SK-N-SH treated with all-trans-retinoic acid at 6 μM for 48 hours (cell line): ENCODE measurements at regions not wholly inside any gene's neighbourhood (a gene's known extent, or its start where the extent isn't known, plus 50 kb on each side); places are given as distances from the start of the nearest gene placed in this dataset.

Experiments
- ATAC-seq: fragments of 200-7000 bp; cut with Tn5 transposase; 3 replicates; pipeline ENCODE4 v1.9.1; 2020; ENCODE audit warnings: mild to moderate bottlenecking, moderate library complexity
- ARNTL ChIP-seq: fragments of 450-650 bp; formaldehyde crosslinking; IDR thresholded peaks from 2 replicates; pipeline ENCODE4 v1.5.0; 2020; ENCODE audit warnings: low read depth, mild to moderate bottlenecking, moderate library complexity, borderline replicate concordance
- BACH2 ChIP-seq: fragments of 250-450 bp; sonication (Bioruptor Pico); IDR thresholded peaks from 2 replicates; pipeline ENCODE4 v1.9.0; 2021; ENCODE audit warnings: mild to moderate bottlenecking, borderline replicate concordance
- CSDC2 ChIP-seq: fragments of 250-450 bp; sonication (Bioruptor Pico); IDR thresholded peaks from 2 replicates; pipeline ENCODE4 v1.5.0; 2020; ENCODE audit warnings: mild to moderate bottlenecking, moderate library complexity
- GLIS3 ChIP-seq: fragments of 250-450 bp; sonication (Bioruptor Pico); IDR thresholded peaks from 2 replicates; pipeline ENCODE4 v1.5.0; 2020; ENCODE audit warnings: mild to moderate bottlenecking, moderate library complexity
- OSR1 ChIP-seq: fragments of 250-450 bp; sonication (Bioruptor Pico); IDR thresholded peaks from 2 replicates; pipeline ENCODE4 v1.8.0; 2022; ENCODE audit warnings: moderate library complexity, mild to moderate bottlenecking, inconsistent platforms
- PPARA ChIP-seq: fragments of 250-450 bp; sonication (Bioruptor Pico); IDR thresholded peaks from 2 replicates; pipeline ENCODE4 v1.5.0; 2020; ENCODE audit warnings: mild to moderate bottlenecking, borderline replicate concordance
- RARB ChIP-seq: fragments of 250-450 bp; sonication (Bioruptor Pico); IDR thresholded peaks from 2 replicates; pipeline ENCODE4 v1.8.0; 2021; ENCODE audit warnings: mild to moderate bottlenecking, moderate library complexity
- SNAI2 ChIP-seq: fragments of 250-450 bp; sonication (Bioruptor Pico); IDR thresholded peaks from 2 replicates; pipeline ENCODE4 v1.5.0; 2020; ENCODE audit warnings: mild to moderate bottlenecking, moderate library complexity
- TCF4 ChIP-seq: fragments of 250-450 bp; sonication (Bioruptor Pico); IDR thresholded peaks from 2 replicates; pipeline ENCODE4 v1.8.0; 2021; ENCODE audit warnings: mild to moderate bottlenecking, moderate library complexity, borderline replicate concordance
- TOX ChIP-seq: fragments of 250-450 bp; sonication (Bioruptor Pico); IDR thresholded peaks from 2 replicates; pipeline ENCODE4 v1.8.0; 2021; ENCODE audit warnings: mild to moderate bottlenecking, moderate library complexity, borderline replicate concordance
- ZC3H10 ChIP-seq: fragments of 250-450 bp; sonication (Bioruptor Pico); IDR thresholded peaks from 2 replicates; pipeline ENCODE4 v1.5.1; 2021; ENCODE audit warnings: mild to moderate bottlenecking, moderate library complexity
- ZFP30 ChIP-seq: fragments of 450-650 bp; formaldehyde crosslinking; IDR thresholded peaks from 2 replicates; pipeline ENCODE4 v1.5.0; 2022; ENCODE audit warnings: mild to moderate bottlenecking, moderate library complexity
- ZNF565 ChIP-seq: fragments of 450-650 bp; formaldehyde crosslinking; conservative IDR thresholded peaks from 2 replicates; pipeline ENCODE4 v1.5.0; 2020; ENCODE audit warnings: low read depth, mild to moderate bottlenecking, moderate library complexity
- ZNF70 ChIP-seq: fragments of 450-650 bp; formaldehyde crosslinking; IDR thresholded peaks from 2 replicates; pipeline ENCODE4 v1.5.0; 2020; ENCODE audit warnings: mild to moderate bottlenecking, moderate library complexity
- TF ChIP-seq, protein P1 (sequence below): fragments of 250-450 bp; sonication (Bioruptor Pico); IDR thresholded peaks from 2 replicates; pipeline ENCODE4 v1.5.0; 2020; ENCODE audit warnings: mild to moderate bottlenecking, moderate library complexity
- TF ChIP-seq, protein P2 (sequence below): fragments of 250-450 bp; sonication (Bioruptor Pico); IDR thresholded peaks from 2 replicates; pipeline ENCODE4 v1.5.1; 2020; ENCODE audit warnings: low read depth, mild to moderate bottlenecking, moderate library complexity
- TF ChIP-seq, protein P3 (sequence below): fragments of 250-450 bp; sonication (Bioruptor Pico); IDR thresholded peaks from 2 replicates; pipeline ENCODE4 v1.8.0; 2020; ENCODE audit warnings: mild to moderate bottlenecking, moderate library complexity, borderline replicate concordance
- TF ChIP-seq, protein P4 (sequence below): fragments of 250-450 bp; sonication (Bioruptor Pico); IDR thresholded peaks from 2 replicates; pipeline ENCODE4 v1.5.1; 2021; ENCODE audit warnings: mild to moderate bottlenecking, moderate library complexity

- TF ChIP-seq BACH2 (CRISPR knock-in tag) (no peak), PPARA (CRISPR knock-in tag) (no peak)
- TF ChIP-seq, protein P1, sequence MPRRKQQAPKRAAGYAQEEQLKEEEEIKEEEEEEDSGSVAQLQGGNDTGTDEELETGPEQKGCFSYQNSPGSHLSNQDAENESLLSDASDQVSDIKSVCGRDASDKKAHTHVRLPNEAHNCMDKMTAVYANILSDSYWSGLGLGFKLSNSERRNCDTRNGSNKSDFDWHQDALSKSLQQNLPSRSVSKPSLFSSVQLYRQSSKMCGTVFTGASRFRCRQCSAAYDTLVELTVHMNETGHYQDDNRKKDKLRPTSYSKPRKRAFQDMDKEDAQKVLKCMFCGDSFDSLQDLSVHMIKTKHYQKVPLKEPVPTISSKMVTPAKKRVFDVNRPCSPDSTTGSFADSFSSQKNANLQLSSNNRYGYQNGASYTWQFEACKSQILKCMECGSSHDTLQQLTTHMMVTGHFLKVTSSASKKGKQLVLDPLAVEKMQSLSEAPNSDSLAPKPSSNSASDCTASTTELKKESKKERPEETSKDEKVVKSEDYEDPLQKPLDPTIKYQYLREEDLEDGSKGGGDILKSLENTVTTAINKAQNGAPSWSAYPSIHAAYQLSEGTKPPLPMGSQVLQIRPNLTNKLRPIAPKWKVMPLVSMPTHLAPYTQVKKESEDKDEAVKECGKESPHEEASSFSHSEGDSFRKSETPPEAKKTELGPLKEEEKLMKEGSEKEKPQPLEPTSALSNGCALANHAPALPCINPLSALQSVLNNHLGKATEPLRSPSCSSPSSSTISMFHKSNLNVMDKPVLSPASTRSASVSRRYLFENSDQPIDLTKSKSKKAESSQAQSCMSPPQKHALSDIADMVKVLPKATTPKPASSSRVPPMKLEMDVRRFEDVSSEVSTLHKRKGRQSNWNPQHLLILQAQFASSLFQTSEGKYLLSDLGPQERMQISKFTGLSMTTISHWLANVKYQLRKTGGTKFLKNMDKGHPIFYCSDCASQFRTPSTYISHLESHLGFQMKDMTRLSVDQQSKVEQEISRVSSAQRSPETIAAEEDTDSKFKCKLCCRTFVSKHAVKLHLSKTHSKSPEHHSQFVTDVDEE (CRISPR knock-in tag): no peak
Measured at GRCh38 chrX:13263560-13264251, 56.1 kb downstream of the ATXN3L start (continued).

- no peak for ATAC-seq
- TF ChIP-seq ZC3H10 (CRISPR knock-in tag) (no peak), ZNF70 (no peak), TOX (CRISPR knock-in tag) (no peak)
- TF ChIP-seq, protein P2, sequence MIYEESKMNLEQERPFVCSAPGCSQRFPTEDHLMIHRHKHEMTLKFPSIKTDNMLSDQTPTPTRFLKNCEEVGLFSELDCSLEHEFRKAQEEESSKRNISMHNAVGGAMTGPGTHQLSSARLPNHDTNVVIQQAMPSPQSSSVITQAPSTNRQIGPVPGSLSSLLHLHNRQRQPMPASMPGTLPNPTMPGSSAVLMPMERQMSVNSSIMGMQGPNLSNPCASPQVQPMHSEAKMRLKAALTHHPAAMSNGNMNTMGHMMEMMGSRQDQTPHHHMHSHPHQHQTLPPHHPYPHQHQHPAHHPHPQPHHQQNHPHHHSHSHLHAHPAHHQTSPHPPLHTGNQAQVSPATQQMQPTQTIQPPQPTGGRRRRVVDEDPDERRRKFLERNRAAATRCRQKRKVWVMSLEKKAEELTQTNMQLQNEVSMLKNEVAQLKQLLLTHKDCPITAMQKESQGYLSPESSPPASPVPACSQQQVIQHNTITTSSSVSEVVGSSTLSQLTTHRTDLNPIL (CRISPR knock-in tag): no peak
- TF ChIP-seq, protein P1 (CRISPR knock-in tag): no peak
Measured at GRCh38 chrX:13261348-13261747, 58.5 kb downstream of the ATXN3L start.

GRCh38 chrX:13260598-13260997 is 59.3 kb downstream of the ATXN3L start:
- TF ChIP-seq CSDC2 (CRISPR knock-in tag): no peak
- no peak for TF ChIP-seq BACH2 (CRISPR knock-in tag)
- TF ChIP-seq GLIS3 (CRISPR knock-in tag): no peak
- TF ChIP-seq ZFP30 (CRISPR knock-in tag): no peak
- TF ChIP-seq ARNTL (CRISPR knock-in tag): no peak
- no peak for TF ChIP-seq TCF4
- TF ChIP-seq, protein P3, sequence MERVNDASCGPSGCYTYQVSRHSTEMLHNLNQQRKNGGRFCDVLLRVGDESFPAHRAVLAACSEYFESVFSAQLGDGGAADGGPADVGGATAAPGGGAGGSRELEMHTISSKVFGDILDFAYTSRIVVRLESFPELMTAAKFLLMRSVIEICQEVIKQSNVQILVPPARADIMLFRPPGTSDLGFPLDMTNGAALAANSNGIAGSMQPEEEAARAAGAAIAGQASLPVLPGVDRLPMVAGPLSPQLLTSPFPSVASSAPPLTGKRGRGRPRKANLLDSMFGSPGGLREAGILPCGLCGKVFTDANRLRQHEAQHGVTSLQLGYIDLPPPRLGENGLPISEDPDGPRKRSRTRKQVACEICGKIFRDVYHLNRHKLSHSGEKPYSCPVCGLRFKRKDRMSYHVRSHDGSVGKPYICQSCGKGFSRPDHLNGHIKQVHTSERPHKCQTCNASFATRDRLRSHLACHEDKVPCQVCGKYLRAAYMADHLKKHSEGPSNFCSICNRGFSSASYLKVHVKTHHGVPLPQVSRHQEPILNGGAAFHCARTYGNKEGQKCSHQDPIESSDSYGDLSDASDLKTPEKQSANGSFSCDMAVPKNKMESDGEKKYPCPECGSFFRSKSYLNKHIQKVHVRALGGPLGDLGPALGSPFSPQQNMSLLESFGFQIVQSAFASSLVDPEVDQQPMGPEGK (CRISPR knock-in tag): no peak
- TF ChIP-seq OSR1: no peak
- no peak for TF ChIP-seq RARB (CRISPR knock-in tag)
- TF ChIP-seq, all 23 proteins: peak for 0

GRCh38 chrX:13258725-13259124 is 61.1 kb downstream of the ATXN3L start:
- ATAC-seq: no peak
- TF ChIP-seq TCF4: no peak
- TF ChIP-seq ZNF565 (CRISPR knock-in tag): no peak

More at GRCh38 chrX:13260598-13260997, 59.3 kb downstream of the ATXN3L start:
- no peak for ATAC-seq

DNA sequence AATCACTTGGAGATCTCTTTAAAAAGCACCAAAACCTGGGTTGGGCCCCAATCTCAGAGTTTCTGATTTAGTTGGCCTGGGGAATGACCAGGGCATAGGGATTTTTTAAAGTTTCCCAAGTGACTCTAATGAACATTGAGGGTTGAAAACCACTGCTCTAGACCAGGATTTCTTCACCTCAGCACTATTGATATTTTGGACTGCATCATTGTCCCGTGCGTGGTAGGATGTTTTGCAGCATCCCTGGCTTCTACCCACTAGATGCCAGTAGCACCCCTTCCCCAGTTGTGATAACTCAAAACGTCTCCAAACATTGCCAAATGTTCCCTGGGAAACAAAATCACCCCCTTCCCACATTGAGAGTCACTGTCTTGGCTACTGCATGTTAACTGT is 61.8 kb downstream of the ATXN3L start:
- TF ChIP-seq SNAI2 (CRISPR knock-in tag) (no peak), GLIS3 (CRISPR knock-in tag) (no peak), CSDC2 (CRISPR knock-in tag) (no peak), PPARA (CRISPR knock-in tag) (no peak), BACH2 (CRISPR knock-in tag) (no peak), ZNF70 (no peak), TCF4 (no peak), RARB (CRISPR knock-in tag) (no peak)
- TF ChIP-seq, protein P4, sequence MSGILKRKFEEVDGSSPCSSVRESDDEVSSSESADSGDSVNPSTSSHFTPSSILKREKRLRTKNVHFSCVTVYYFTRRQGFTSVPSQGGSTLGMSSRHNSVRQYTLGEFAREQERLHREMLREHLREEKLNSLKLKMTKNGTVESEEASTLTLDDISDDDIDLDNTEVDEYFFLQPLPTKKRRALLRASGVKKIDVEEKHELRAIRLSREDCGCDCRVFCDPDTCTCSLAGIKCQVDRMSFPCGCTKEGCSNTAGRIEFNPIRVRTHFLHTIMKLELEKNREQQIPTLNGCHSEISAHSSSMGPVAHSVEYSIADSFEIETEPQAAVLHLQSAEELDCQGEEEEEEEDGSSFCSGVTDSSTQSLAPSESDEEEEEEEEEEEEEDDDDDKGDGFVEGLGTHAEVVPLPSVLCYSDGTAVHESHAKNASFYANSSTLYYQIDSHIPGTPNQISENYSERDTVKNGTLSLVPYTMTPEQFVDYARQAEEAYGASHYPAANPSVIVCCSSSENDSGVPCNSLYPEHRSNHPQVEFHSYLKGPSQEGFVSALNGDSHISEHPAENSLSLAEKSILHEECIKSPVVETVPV: no peak
- no peak for ATAC-seq
